CD14-positive monocyte (primary cell): ENCODE measurements at regions not wholly inside any gene's neighbourhood (a gene's known extent, or its start where the extent isn't known, plus 50 kb on each side); places are given as distances from the start of the nearest gene placed in this dataset.
A peak's percentile ranks its signal among the peaks of the same experiment; 100 is the strongest.

ENCODE experiments used
- DNase-seq, 3 donors: peaks; one replicate each; pipeline ENCODE4 v3.0.0-alpha.2; 2011 to 2022
- H2AFZ ChIP-seq: 2 replicates; pipeline ENCODE4 v1.6.0; 2012; ENCODE audit warnings: mild to moderate bottlenecking, low read depth, low read length, inconsistent platforms; ENCODE audit not compliant: insufficient read depth, poor library complexity, severe bottlenecking
- H3K27ac ChIP-seq, 2 donors: 1 replicate in 1 of 2; 2 replicates in 1 of 2; pipeline ENCODE4 v1.5.1; 2012 to 2013; ENCODE audit warnings: low read length in 2 of 2, control low read depth in 1 of 2, inconsistent platforms in 1 of 2, low read depth in 1 of 2, mild to moderate bottlenecking in 1 of 2
- H3K27me3 ChIP-seq, 2 donors: one replicate each; pipeline versions ENCODE4 v1.6.0 to v1.6.1; 2011 to 2013; ENCODE audit warnings: low read length in 2 of 2; ENCODE audit not compliant: control insufficient read depth in 2 of 2, insufficient read depth in 2 of 2
- H3K36me3 ChIP-seq, 2 donors: replicated peaks in 1 of 2; 1 replicate in 1 of 2; 2 replicates in 1 of 2; pipeline versions ENCODE4 v1.5.1 to v1.6.1; 2012 to 2013; ENCODE audit warnings: low read length in 2 of 2, control low read depth in 1 of 2, inconsistent platforms in 1 of 2, mild to moderate bottlenecking in 1 of 2; ENCODE audit not compliant: insufficient read depth in 2 of 2, control insufficient read depth in 1 of 2
- H3K4me1 ChIP-seq, 2 donors: 1 replicate in 1 of 2; 2 replicates in 1 of 2; pipeline versions ENCODE4 v1.5.1 to v1.6.1; 2012 to 2013; ENCODE audit warnings: low read length in 2 of 2, control low read depth in 1 of 2, inconsistent platforms in 1 of 2, mild to moderate bottlenecking in 1 of 2, moderate library complexity in 1 of 2; ENCODE audit not compliant: insufficient read depth in 2 of 2, control insufficient read depth in 1 of 2
- H3K4me2 ChIP-seq: replicated peaks from 2 replicates; pipeline ENCODE3; 2012; ENCODE audit warnings: low read length, moderate library complexity, mild to moderate bottlenecking; ENCODE audit not compliant: poor library complexity, severe bottlenecking; ENCODE audit errors: extremely low read depth
- H3K4me3 ChIP-seq, 3 experiments: fragments of 200-600 bp in 1 of 3; sonication (generic) in 1 of 3; replicated peaks in 1 of 3; 1 replicate in 2 of 3; 2 replicates in 1 of 3; pipeline ENCODE4 v1.5.1; 2011 to 2013; ENCODE audit warnings: low read length in 3 of 3, mild to moderate bottlenecking in 3 of 3, control low read depth in 2 of 3, low read depth in 2 of 3, inconsistent platforms in 1 of 3, moderate library complexity in 1 of 3
- H3K79me2 ChIP-seq: 2 replicates; pipeline ENCODE4 v1.6.0; 2012; ENCODE audit warnings: mild to moderate bottlenecking, control low read depth, inconsistent platforms, low read length, moderate library complexity; ENCODE audit not compliant: insufficient read depth
- H3K9ac ChIP-seq: 2 replicates; pipeline ENCODE4 v1.6.0; 2017; ENCODE audit warnings: low read length, mild to moderate bottlenecking; ENCODE audit not compliant: insufficient read depth, poor library complexity, severe bottlenecking
- H3K9me3 ChIP-seq, 2 donors: replicated peaks in 1 of 2; 1 replicate in 1 of 2; 2 replicates in 1 of 2; pipeline versions ENCODE4 v1.5.1 to v1.6.1; 2012 to 2013; ENCODE audit warnings: low read length in 2 of 2, control low read depth in 1 of 2; ENCODE audit not compliant: control insufficient read depth in 1 of 2, insufficient read depth in 1 of 2
- H4K20me1 ChIP-seq: 2 replicates; pipeline ENCODE4 v1.6.0; 2012; ENCODE audit warnings: mild to moderate bottlenecking, low read length, control low read depth, moderate library complexity; ENCODE audit not compliant: insufficient read depth
- H3K27ac Mint-ChIP-seq, 7 donors: one replicate each; pipeline ENCODE4 v1.8.0; 2020; ENCODE audit warnings: mild to moderate bottlenecking in 7 of 7, mixed read lengths in 7 of 7, moderate library complexity in 6 of 7, inconsistent platforms in 2 of 7
- H3K27me3 Mint-ChIP-seq, 3 donors: one replicate each; pipeline ENCODE4 v1.8.0; 2021 to 2022; ENCODE audit warnings: low read depth in 3 of 3, mild to moderate bottlenecking in 3 of 3, mixed read lengths in 3 of 3, moderate library complexity in 3 of 3, inconsistent platforms in 1 of 3
- H3K36me3 Mint-ChIP-seq, 2 donors: one replicate each; pipeline ENCODE4 v1.8.0; 2020; ENCODE audit warnings: mixed read lengths in 2 of 2, inconsistent platforms in 1 of 2, mild to moderate bottlenecking in 1 of 2
- H3K4me1 Mint-ChIP-seq: one replicate; pipeline ENCODE4 v1.8.0; 2020; ENCODE audit warnings: mild to moderate bottlenecking, mixed read lengths
- H3K4me3 Mint-ChIP-seq, 2 donors: one replicate each; pipeline ENCODE4 v1.8.0; 2020; ENCODE audit warnings: mild to moderate bottlenecking in 2 of 2, mixed read lengths in 2 of 2, moderate library complexity in 1 of 2
- H3K9me3 Mint-ChIP-seq, 7 donors: one replicate each; pipeline ENCODE4 v1.8.0; 2020 to 2022; ENCODE audit warnings: mixed read lengths in 7 of 7, mild to moderate bottlenecking in 6 of 7, moderate library complexity in 6 of 7, inconsistent platforms in 2 of 7
- CTCF ChIP-seq: fragments of 200-600 bp; IDR thresholded peaks from one replicate; pipeline ENCODE4 v1.8.0; 2022; ENCODE audit warnings: antibody characterized with exemption, mild to moderate bottlenecking
- WGBS: methylation state at CpG from one replicate; pipeline ENCODE4 v1.1.5; 2013; ENCODE audit warnings: missing lambda C conversion rate; ENCODE audit not compliant: insufficient coverage; 5-methylcytosine and 5-hydroxymethylcytosine counted together
- intact Hi-C, 2 donors: fragments of 100-400 bp; cut with micrococcal nuclease; formaldehyde crosslinking; loops; one replicate each; pipeline versions ENCODE4 v1.15.0 to v1.15.1; 2023

- H4K20me1 ChIP-seq = no peaks in the 10 kb centered on the region
- Mint-ChIP-seq H3K9me3 (peaks cover 0 to 6% (median 4%) of the 10 kb centered on the region in 7 donors), H3K27me3 (peaks cover 1 to 2% (median 1%) of the 10 kb centered on the region in 3 donors), H3K27ac (peak overlapping the region in 2 of 7 donors; percentile 3 to 69), H3K36me3 (peaks cover 0 to 6% of the 10 kb centered on the region in 2 donors), H3K4me3 (no peak overlapping the region), H3K4me1 (peaks cover 34% of the 10 kb centered on the region)
- no peak overlapping the region for H3K4me3 ChIP-seq
- H3K27me3 ChIP-seq = no peaks in the 10 kb centered on the region
- intact Hi-C loops = no loop called here
- H3K4me2 ChIP-seq = no peak overlapping the region
- peaks cover 22 to 26% of the 10 kb centered on the region in 2 donors for H3K4me1 ChIP-seq
- no peak overlapping the region for H2AFZ ChIP-seq
- no peaks in the 10 kb centered on the region for H3K79me2 ChIP-seq
- no peak for DNase-seq
- no peak for TF ChIP-seq CTCF
- no peak overlapping the region for H3K9ac ChIP-seq
- WGBS = 96% methylated on average over 3 of the region's 3 CpGs
- H3K9me3 ChIP-seq = peaks cover 0 to 5% of the 10 kb centered on the region in 2 donors
- no peak overlapping the region for H3K27ac ChIP-seq
- no peaks in the 10 kb centered on the region for H3K36me3 ChIP-seq
Observed at GRCh38 chr2:128556089-128556488, 237.4 kb upstream of the HS6ST1 start.

- 100% methylated on average over 4 of the region's 4 CpGs for WGBS
- no peak for TF ChIP-seq CTCF
- Histone ChIP-seq H3K4me2 (no peak overlapping the region), H3K9me3 (peaks cover 0 to 5% of the 10 kb centered on the region in 2 donors), H3K79me2 (no peaks in the 10 kb centered on the region), H4K20me1 (no peaks in the 10 kb centered on the region), H3K27ac (peak overlapping the region in 1 of 2 donors; percentile 60), H3K4me3 (no peak overlapping the region), H3K4me1 (peaks cover 22 to 26% of the 10 kb centered on the region in 2 donors), H3K9ac (no peak overlapping the region), H3K27me3 (no peaks in the 10 kb centered on the region), H3K36me3 (no peaks in the 10 kb centered on the region), H2AFZ (no peak overlapping the region)
- no peak for DNase-seq
- H3K27ac Mint-ChIP-seq = peak overlapping the region in 3 of 7 donors; percentile 36 to 91 (median 69)
- H3K9me3 Mint-ChIP-seq = peaks cover 0 to 6% (median 4%) of the 10 kb centered on the region in 7 donors
- peaks cover 1 to 2% (median 1%) of the 10 kb centered on the region in 3 donors for H3K27me3 Mint-ChIP-seq
- peaks cover 0 to 6% of the 10 kb centered on the region in 2 donors for H3K36me3 Mint-ChIP-seq
- H3K4me1 Mint-ChIP-seq = peaks cover 34% of the 10 kb centered on the region
- intact Hi-C loops = no loop called here
- H3K4me3 Mint-ChIP-seq = no peak overlapping the region
Observed at GRCh38 chr2:128556633-128557032, 238.0 kb upstream of the HS6ST1 start.
